Activated naive CD4-positive, alpha-beta T cell treated with anti-CD3 and anti-CD28 coated beads, Interleukin-2, amount 50 U/mL, for 72 hours (primary cell): ENCODE measurements at regions not wholly inside any gene's neighbourhood (a gene's known extent, or its start where the extent isn't known, plus 50 kb on each side); places are given as distances from the start of the nearest gene placed in this dataset.

ENCODE experiments used
- ATAC-seq, 2 donors: fragments of 150-1000 bp; cut with Tn5 transposase; 2 replicates each; pipeline ENCODE4 v1.10.0; 2021; ENCODE audit warnings: mild to moderate bottlenecking in 2 of 2, moderate library complexity in 2 of 2
- DNase-seq, 2 donors: peaks; one replicate each; pipeline ENCODE4 v3.0.0; 2021 to 2022; ENCODE audit warnings: low spot score in 2 of 2
- H3K27ac Mint-ChIP-seq, 2 donors: one replicate each; pipeline ENCODE4 v1.8.0; 2022; ENCODE audit warnings: mild to moderate bottlenecking in 2 of 2, mixed read lengths in 2 of 2
- H3K36me3 Mint-ChIP-seq, 2 donors: one replicate each; pipeline ENCODE4 v1.8.0; 2022; ENCODE audit warnings: mixed read lengths in 2 of 2
- H3K9me3 Mint-ChIP-seq, 2 donors: one replicate each; pipeline ENCODE4 v1.8.0; 2022; ENCODE audit warnings: mixed read lengths in 2 of 2

- Mint-ChIP-seq H3K9me3 (no peaks in the 10 kb centered on the region), H3K27ac (no peak overlapping the region), H3K36me3 (no peaks in the 10 kb centered on the region)
- ATAC-seq: no peak
- DNase-seq: no peak
Observed at GRCh38 chrX:9310616-9311015, 154.2 kb upstream of the TBL1X start.

- Mint-ChIP-seq H3K9me3 (no peaks in the 10 kb centered on the region), H3K36me3 (no peaks in the 10 kb centered on the region), H3K27ac (no peak overlapping the region)
- DNase-seq (no peak), ATAC-seq (no peak)
Observed at GRCh38 chrX:9311421-9312160, 153.3 kb upstream of the TBL1X start.

- no peaks in the 10 kb centered on the region for H3K9me3 Mint-ChIP-seq
- ATAC-seq (peak; percentile 58 to 70), DNase-seq (peak; percentile 56 to 68)
- H3K27ac Mint-ChIP-seq: no peak overlapping the region
- no peaks in the 10 kb centered on the region for H3K36me3 Mint-ChIP-seq
Observed at GRCh38 chrX:9312922-9313867, 151.7 kb upstream of the TBL1X start.

GRCh38 chrX:9315086-9315485, 149.8 kb upstream of the TBL1X start:
- H3K36me3 Mint-ChIP-seq: no peaks in the 10 kb centered on the region
- no peak for ATAC-seq
- no peak overlapping the region for H3K27ac Mint-ChIP-seq
- no peak for DNase-seq
- H3K9me3 Mint-ChIP-seq: no peaks in the 10 kb centered on the region

GRCh38 chrX:9316096-9316495, 148.8 kb upstream of the TBL1X start:
- DNase-seq (no peak), ATAC-seq (no peak)
- H3K27ac Mint-ChIP-seq: no peak overlapping the region
- H3K9me3 Mint-ChIP-seq: no peaks in the 10 kb centered on the region
- H3K36me3 Mint-ChIP-seq: no peaks in the 10 kb centered on the region

GRCh38 chrX:9317176-9317575, 147.7 kb upstream of the TBL1X start:
- no peaks in the 10 kb centered on the region for H3K36me3 Mint-ChIP-seq
- no peak for ATAC-seq
- DNase-seq: no peak
- no peaks in the 10 kb centered on the region for H3K9me3 Mint-ChIP-seq
- H3K27ac Mint-ChIP-seq: no peak overlapping the region

GRCh38 chrX:9318213-9318612, 146.6 kb upstream of the TBL1X start:
- H3K36me3 Mint-ChIP-seq: no peaks in the 10 kb centered on the region
- peak in 1 of 2 donors; percentile 40 for ATAC-seq

GRCh38 chrX:9318766-9319165, 146.1 kb upstream of the TBL1X start:
- H3K36me3 Mint-ChIP-seq: no peaks in the 10 kb centered on the region
- ATAC-seq: no peak

More at GRCh38 chrX:9318213-9318612, 146.6 kb upstream of the TBL1X start:
- no peaks in the 10 kb centered on the region for H3K9me3 Mint-ChIP-seq
- H3K27ac Mint-ChIP-seq: no peak overlapping the region
- no peak for DNase-seq

GRCh38 chrX:9320940-9321339, 143.9 kb upstream of the TBL1X start:
- DNase-seq (no peak), ATAC-seq (no peak)
- Mint-ChIP-seq H3K36me3 (no peaks in the 10 kb centered on the region), H3K27ac (no peak overlapping the region), H3K9me3 (no peaks in the 10 kb centered on the region)

More at GRCh38 chrX:9318766-9319165, 146.1 kb upstream of the TBL1X start:
- no peak overlapping the region for H3K27ac Mint-ChIP-seq
- no peak for DNase-seq
- no peaks in the 10 kb centered on the region for H3K9me3 Mint-ChIP-seq

- DNase-seq (no peak), ATAC-seq (no peak)
- Mint-ChIP-seq H3K27ac (no peak overlapping the region), H3K36me3 (no peaks in the 10 kb centered on the region), H3K9me3 (peaks cover 0 to 3% of the 10 kb centered on the region in 2 donors)
Observed at GRCh38 chrX:9324676-9325075, 140.2 kb upstream of the TBL1X start.

GRCh38 chrX:9326369-9326768, 138.5 kb upstream of the TBL1X start:
- peaks cover 0 to 3% of the 10 kb centered on the region in 2 donors for H3K9me3 Mint-ChIP-seq
- no peaks in the 10 kb centered on the region for H3K36me3 Mint-ChIP-seq
- no peak for ATAC-seq
- no peak for DNase-seq
- H3K27ac Mint-ChIP-seq: no peak overlapping the region

GRCh38 chrX:9327086-9327746, 137.6 kb upstream of the TBL1X start:
- Mint-ChIP-seq H3K27ac (no peak overlapping the region), H3K36me3 (no peaks in the 10 kb centered on the region), H3K9me3 (peaks cover 0 to 3% of the 10 kb centered on the region in 2 donors)
- DNase-seq: no peak
- ATAC-seq: no peak

- DNase-seq (no peak), ATAC-seq (no peak)
- Mint-ChIP-seq H3K9me3 (peaks cover 0 to 3% of the 10 kb centered on the region in 2 donors), H3K36me3 (no peaks in the 10 kb centered on the region), H3K27ac (no peak overlapping the region)
Observed at GRCh38 chrX:9327747-9328145, 137.1 kb upstream of the TBL1X start.

- Mint-ChIP-seq H3K27ac (no peak overlapping the region), H3K36me3 (no peaks in the 10 kb centered on the region), H3K9me3 (peaks cover 0 to 3% of the 10 kb centered on the region in 2 donors)
- DNase-seq (no peak), ATAC-seq (no peak)
Observed at GRCh38 chrX:9329056-9329455, 135.8 kb upstream of the TBL1X start.

- Mint-ChIP-seq H3K36me3 (no peaks in the 10 kb centered on the region), H3K9me3 (peaks cover 0 to 3% of the 10 kb centered on the region in 2 donors), H3K27ac (no peak overlapping the region)
- no peak for DNase-seq
- ATAC-seq: no peak
Observed at GRCh38 chrX:9330249-9330982, 134.4 kb upstream of the TBL1X start.

GRCh38 chrX:9333873-9334560, 130.8 kb upstream of the TBL1X start:
- no peaks in the 10 kb centered on the region for H3K9me3 Mint-ChIP-seq
- ATAC-seq: no peak

More at GRCh38 chrX:9333873-9334560, 130.8 kb upstream of the TBL1X start:
- H3K36me3 Mint-ChIP-seq: no peaks in the 10 kb centered on the region
- no peak for DNase-seq
- H3K27ac Mint-ChIP-seq: no peak overlapping the region
